Neural cell (in vitro differentiated cells): ENCODE measurements at regions not wholly inside any gene's neighbourhood (a gene's known extent, or its start where the extent isn't known, plus 50 kb on each side); places are given as distances from the start of the nearest gene placed in this dataset.

ENCODE experiments used
- H2AFZ ChIP-seq: fragments of 200-600, 300-800 bp; sonication (generic), shearing (Covaris generic); 2 replicates; pipeline ENCODE4 v1.6.0; 2014; ENCODE audit warnings: low read depth, mild to moderate bottlenecking, antibody characterized with exemption, low read length, moderate library complexity
- H3F3A ChIP-seq: fragments of 200-600 bp; shearing (Covaris generic); 2 replicates; pipeline ENCODE4 v1.6.1; 2016; ENCODE audit warnings: mild to moderate bottlenecking, moderate library complexity, mixed read lengths, antibody characterized with exemption, low read length; ENCODE audit not compliant: insufficient read depth, poor library complexity, severe bottlenecking
- H3K27ac ChIP-seq: fragments of 200-600, 300-800 bp; sonication (generic), shearing (Covaris generic); 2 replicates; pipeline ENCODE4 v1.5.1; 2014; ENCODE audit warnings: mild to moderate bottlenecking, low read length, moderate library complexity
- H3K27me3 ChIP-seq: fragments of 300-800, 200-600 bp; sonication (generic), shearing (Covaris generic); 2 replicates; pipeline ENCODE4 v1.6.0; 2014; ENCODE audit warnings: mild to moderate bottlenecking, low read depth, low read length, moderate library complexity; ENCODE audit not compliant: insufficient read depth
- H3K36me3 ChIP-seq: fragments of 300-800, 200-600 bp; sonication (generic), shearing (Covaris generic); 2 replicates; pipeline ENCODE4 v1.5.1; 2014; ENCODE audit warnings: mild to moderate bottlenecking, antibody characterized with exemption, low read length, moderate library complexity; ENCODE audit not compliant: insufficient read depth
- H3K4me2 ChIP-seq: fragments of 300-800, 200-600 bp; sonication (generic), shearing (Covaris generic); 2 replicates; pipeline ENCODE4 v1.6.0; 2014; ENCODE audit warnings: mild to moderate bottlenecking, low read length
- H3K4me3 ChIP-seq: fragments of 300-800, 200-600 bp; sonication (generic), shearing (Covaris generic); 2 replicates; pipeline ENCODE4 v1.5.1; 2014; ENCODE audit warnings: mild to moderate bottlenecking, low read length, moderate library complexity
- H3K79me2 ChIP-seq: fragments of 200-600 bp; shearing (Covaris generic); replicated peaks from 2 replicates; pipeline ENCODE4 v1.6.0; 2014; ENCODE audit warnings: mild to moderate bottlenecking, low read length, moderate library complexity; ENCODE audit not compliant: insufficient read depth
- H3K9ac ChIP-seq: fragments of 300-800, 200-600 bp; sonication (generic), shearing (Covaris generic); 2 replicates; pipeline ENCODE4 v1.6.1; 2016; ENCODE audit warnings: mild to moderate bottlenecking, low read length, mixed read lengths
- H3K9me2 ChIP-seq: fragments of 200-600 bp; shearing (Covaris generic); 2 replicates; pipeline ENCODE4 v1.6.1; 2016; ENCODE audit warnings: mild to moderate bottlenecking, low read length, mixed read lengths; ENCODE audit not compliant: insufficient read depth
- H3K9me3 ChIP-seq: fragments of 200-600, 300-800 bp; sonication (generic), shearing (Covaris generic); 2 replicates; pipeline ENCODE4 v1.6.1; 2016; ENCODE audit warnings: mild to moderate bottlenecking, mixed run types, low read length, moderate library complexity, mixed read lengths
- H4K20me1 ChIP-seq: fragments of 200-600 bp; shearing (Covaris generic); 2 replicates; pipeline ENCODE4 v1.6.1; 2016; ENCODE audit warnings: mild to moderate bottlenecking, mixed run types; ENCODE audit not compliant: insufficient read depth
- EP300 ChIP-seq: fragments of 450-650 bp; conservative IDR thresholded peaks from 2 replicates; pipeline ENCODE4 v1.6.1; 2014; ENCODE audit warnings: antibody characterized with exemption, mild to moderate bottlenecking, moderate library complexity; ENCODE audit not compliant: poor library complexity, severe bottlenecking
- EZH2 ChIP-seq: fragments of 200-600, 300-800 bp; shearing (Covaris generic), sonication (generic); IDR thresholded peaks from 2 replicates; pipeline ENCODE4 v1.6.1; 2014; ENCODE audit warnings: antibody characterized with exemption, low read length, borderline replicate concordance, mild to moderate bottlenecking; ENCODE audit not compliant: insufficient read depth, poor library complexity, severe bottlenecking
- MXI1 ChIP-seq: fragments of 450-650 bp; conservative IDR thresholded peaks from 2 replicates; pipeline ENCODE4 v1.6.1; 2014; ENCODE audit warnings: antibody characterized with exemption, mild to moderate bottlenecking; ENCODE audit not compliant: poor library complexity, severe bottlenecking
- POLR2AphosphoS5 ChIP-seq: IDR thresholded peaks from 2 replicates; pipeline ENCODE4 v1.6.1; 2012
- RAD21 ChIP-seq: fragments of 450-650 bp; conservative IDR thresholded peaks from 2 replicates; pipeline ENCODE4 v1.6.1; 2014; ENCODE audit warnings: antibody characterized with exemption, mild to moderate bottlenecking, moderate library complexity
- REST ChIP-seq: IDR thresholded peaks from 2 replicates; pipeline ENCODE4 v1.6.1; 2012; ENCODE audit warnings: borderline replicate concordance
- SMC3 ChIP-seq: fragments of 450-650 bp; conservative IDR thresholded peaks from 2 replicates; pipeline ENCODE4 v1.6.1; 2014; ENCODE audit warnings: antibody characterized with exemption, mild to moderate bottlenecking, moderate library complexity; ENCODE audit not compliant: poor library complexity
- TAF1 ChIP-seq: IDR thresholded peaks from 2 replicates; pipeline ENCODE4 v1.6.1; 2012; ENCODE audit warnings: low read depth
- TF ChIP-seq, protein P1 (sequence below): fragments of 450-650 bp; IDR thresholded peaks from 2 replicates; pipeline ENCODE4 v1.5.1; 2014; ENCODE audit warnings: antibody characterized with exemption, mild to moderate bottlenecking, moderate library complexity; ENCODE audit not compliant: poor library complexity, severe bottlenecking

DNA sequence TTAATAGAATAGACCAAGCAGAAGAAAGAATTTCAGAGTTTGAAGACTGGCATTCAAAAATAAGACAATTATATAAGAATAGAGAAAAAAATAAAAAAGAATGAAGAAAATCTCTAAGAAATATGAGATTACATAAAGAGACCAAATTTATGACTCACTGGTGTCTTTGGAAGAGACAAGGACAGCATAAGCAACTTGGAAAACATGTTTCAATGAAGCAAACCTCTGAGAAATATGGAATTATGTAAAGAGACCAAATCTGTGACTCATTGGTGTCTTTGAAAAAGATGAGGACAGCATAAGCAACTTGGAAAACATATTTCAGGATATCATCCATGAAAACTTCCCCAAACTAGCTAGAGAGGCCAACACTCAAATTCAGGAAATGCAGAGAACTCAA lies 60.4 kb upstream of the LYPLAL1 start:
- no peak for TF ChIP-seq EP300
- no peak for TF ChIP-seq REST
- no peak for TF ChIP-seq MXI1
- no peak for TF ChIP-seq SMC3
- no peak for TF ChIP-seq EZH2
- no peak for TF ChIP-seq TAF1
- TF ChIP-seq, protein P1, sequence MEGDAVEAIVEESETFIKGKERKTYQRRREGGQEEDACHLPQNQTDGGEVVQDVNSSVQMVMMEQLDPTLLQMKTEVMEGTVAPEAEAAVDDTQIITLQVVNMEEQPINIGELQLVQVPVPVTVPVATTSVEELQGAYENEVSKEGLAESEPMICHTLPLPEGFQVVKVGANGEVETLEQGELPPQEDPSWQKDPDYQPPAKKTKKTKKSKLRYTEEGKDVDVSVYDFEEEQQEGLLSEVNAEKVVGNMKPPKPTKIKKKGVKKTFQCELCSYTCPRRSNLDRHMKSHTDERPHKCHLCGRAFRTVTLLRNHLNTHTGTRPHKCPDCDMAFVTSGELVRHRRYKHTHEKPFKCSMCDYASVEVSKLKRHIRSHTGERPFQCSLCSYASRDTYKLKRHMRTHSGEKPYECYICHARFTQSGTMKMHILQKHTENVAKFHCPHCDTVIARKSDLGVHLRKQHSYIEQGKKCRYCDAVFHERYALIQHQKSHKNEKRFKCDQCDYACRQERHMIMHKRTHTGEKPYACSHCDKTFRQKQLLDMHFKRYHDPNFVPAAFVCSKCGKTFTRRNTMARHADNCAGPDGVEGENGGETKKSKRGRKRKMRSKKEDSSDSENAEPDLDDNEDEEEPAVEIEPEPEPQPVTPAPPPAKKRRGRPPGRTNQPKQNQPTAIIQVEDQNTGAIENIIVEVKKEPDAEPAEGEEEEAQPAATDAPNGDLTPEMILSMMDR, result no peak
- no peak for TF ChIP-seq POLR2AphosphoS5
- TF ChIP-seq RAD21, result no peak
- no peaks in the 10 kb centered on the region for H3K36me3 ChIP-seq
- H3F3A ChIP-seq, result no peaks in the 10 kb centered on the region
- H3K27me3 ChIP-seq, result no peaks in the 10 kb centered on the region
- no peak overlapping the region for H3K4me2 ChIP-seq
- H3K4me3 ChIP-seq, result no peak overlapping the region
- peaks cover 5% of the 10 kb centered on the region for H3K9me3 ChIP-seq
- H3K79me2 ChIP-seq, result no peaks in the 10 kb centered on the region
- no peaks in the 10 kb centered on the region for H4K20me1 ChIP-seq
- no peaks in the 10 kb centered on the region for H3K9me2 ChIP-seq
- no peak overlapping the region for H2AFZ ChIP-seq
- H3K9ac ChIP-seq, result no peak overlapping the region
- no peak overlapping the region for H3K27ac ChIP-seq

DNA sequence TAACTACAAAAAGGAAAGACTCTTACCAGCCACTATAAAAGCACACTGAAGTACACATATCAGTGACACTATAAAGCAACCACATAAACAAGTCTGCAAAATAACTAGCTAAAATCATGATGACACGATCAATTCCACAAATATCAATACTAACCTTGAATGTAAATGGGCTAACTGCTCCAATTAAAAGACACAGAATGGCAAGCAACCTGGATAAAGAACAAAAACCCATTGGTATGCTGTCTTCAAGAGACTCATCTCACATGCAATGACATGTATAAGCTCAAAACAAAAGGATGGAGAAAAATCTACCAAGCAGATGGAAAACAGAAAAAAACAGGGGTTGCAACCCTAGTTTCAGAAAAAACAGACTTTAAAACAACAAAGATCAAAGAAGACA lies 59.7 kb upstream of the LYPLAL1 start:
- Histone ChIP-seq H2AFZ (no peak overlapping the region), H3K4me3 (no peak overlapping the region), H3K9me3 (peaks cover 5% of the 10 kb centered on the region), H3F3A (no peaks in the 10 kb centered on the region), H3K27me3 (no peaks in the 10 kb centered on the region), H3K4me2 (no peak overlapping the region), H3K9ac (no peak overlapping the region), H3K9me2 (no peaks in the 10 kb centered on the region), H3K79me2 (no peaks in the 10 kb centered on the region), H4K20me1 (no peaks in the 10 kb centered on the region), H3K27ac (no peak overlapping the region), H3K36me3 (no peaks in the 10 kb centered on the region)
- TF ChIP-seq POLR2AphosphoS5 (no peak), SMC3 (no peak), EZH2 (no peak)
- TF ChIP-seq, protein P1, result no peak
